NT2/D1 (cell line): ENCODE measurements at regions not wholly inside any gene's neighbourhood (a gene's known extent, or its start where the extent isn't known, plus 50 kb on each side); places are given as distances from the start of the nearest gene placed in this dataset.

Source experiments
- DNase-seq: peaks from one replicate; pipeline ENCODE4 v3.0.0-alpha.2; 2011; ENCODE audit warnings: low read depth, low spot score
- H3K27me3 ChIP-seq: 2 replicates; pipeline ENCODE4 v1.6.0; 2011; ENCODE audit warnings: mild to moderate bottlenecking; ENCODE audit not compliant: insufficient read length, insufficient read depth
- H3K36me3 ChIP-seq: 2 replicates; pipeline ENCODE4 v1.6.1; 2011; ENCODE audit warnings: mild to moderate bottlenecking, low read length, mixed read lengths; ENCODE audit not compliant: insufficient read depth, insufficient read length
- H3K4me1 ChIP-seq: 2 replicates; pipeline ENCODE4 v1.5.1; 2011; ENCODE audit not compliant: insufficient read depth, insufficient read length
- H3K4me3 ChIP-seq: 2 replicates; pipeline ENCODE4 v1.5.1; 2011; ENCODE audit warnings: low read depth; ENCODE audit not compliant: insufficient read length
- H3K9ac ChIP-seq: 2 replicates; pipeline ENCODE4 v1.6.0; 2011; ENCODE audit warnings: low read depth; ENCODE audit not compliant: insufficient read length
- H3K9me3 ChIP-seq: 2 replicates; pipeline ENCODE4 v1.5.1; 2011; ENCODE audit warnings: mild to moderate bottlenecking, low read length; ENCODE audit not compliant: insufficient read depth
- SUZ12 ChIP-seq: IDR thresholded peaks from 2 replicates; pipeline ENCODE4 v1.6.1; 2011; ENCODE audit not compliant: insufficient read length, insufficient read depth; ENCODE audit errors: extremely low read depth
- YY1 ChIP-seq: IDR thresholded peaks from 2 replicates; pipeline ENCODE4 v1.6.1; 2011; ENCODE audit not compliant: insufficient read length, insufficient read depth
- ZNF274 ChIP-seq: IDR thresholded peaks from 2 replicates; pipeline ENCODE4 v1.6.1; 2011; ENCODE audit warnings: mild to moderate bottlenecking, low read depth, low read length

GRCh38 chr2:107182981-107183380 lies 297.0 kb upstream of the ST6GAL2 start:
- no peaks in the 10 kb centered on the region for H3K9me3 ChIP-seq

DNA sequence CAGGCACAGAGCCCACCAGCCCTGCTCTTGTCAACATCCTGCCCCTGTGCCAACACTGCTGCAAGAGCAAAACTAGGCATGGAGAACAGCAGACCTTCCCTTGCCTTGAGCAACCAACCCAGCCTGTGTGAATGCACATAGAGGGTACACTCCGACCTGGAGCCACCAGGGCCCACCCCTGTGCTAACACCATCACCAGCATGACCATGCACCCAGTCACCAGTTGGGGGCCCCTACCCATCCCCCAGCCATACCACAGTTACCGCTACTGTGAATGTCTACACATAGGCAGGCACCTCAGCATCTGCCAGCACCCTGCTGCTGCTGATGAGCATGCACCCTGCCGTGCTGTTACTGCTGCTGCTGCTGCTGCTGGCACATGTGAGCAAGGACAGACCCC lies 301.9 kb upstream of the ST6GAL2 start:
- Histone ChIP-seq H3K9ac (no peak overlapping the region), H3K27me3 (no peaks in the 10 kb centered on the region), H3K36me3 (no peaks in the 10 kb centered on the region), H3K9me3 (no peaks in the 10 kb centered on the region), H3K4me1 (no peaks in the 10 kb centered on the region), H3K4me3 (no peak overlapping the region)
- DNase-seq = no peak
- no peak for TF ChIP-seq ZNF274
- no peak for TF ChIP-seq SUZ12

More at GRCh38 chr2:107182981-107183380, 297.0 kb upstream of the ST6GAL2 start:
- Histone ChIP-seq H3K36me3 (no peaks in the 10 kb centered on the region), H3K27me3 (no peaks in the 10 kb centered on the region), H3K4me1 (no peaks in the 10 kb centered on the region), H3K4me3 (no peak overlapping the region), H3K9ac (no peak overlapping the region)
- DNase-seq = no peak
- no peak for TF ChIP-seq YY1
- TF ChIP-seq ZNF274 = no peak
- no peak for TF ChIP-seq SUZ12

DNA sequence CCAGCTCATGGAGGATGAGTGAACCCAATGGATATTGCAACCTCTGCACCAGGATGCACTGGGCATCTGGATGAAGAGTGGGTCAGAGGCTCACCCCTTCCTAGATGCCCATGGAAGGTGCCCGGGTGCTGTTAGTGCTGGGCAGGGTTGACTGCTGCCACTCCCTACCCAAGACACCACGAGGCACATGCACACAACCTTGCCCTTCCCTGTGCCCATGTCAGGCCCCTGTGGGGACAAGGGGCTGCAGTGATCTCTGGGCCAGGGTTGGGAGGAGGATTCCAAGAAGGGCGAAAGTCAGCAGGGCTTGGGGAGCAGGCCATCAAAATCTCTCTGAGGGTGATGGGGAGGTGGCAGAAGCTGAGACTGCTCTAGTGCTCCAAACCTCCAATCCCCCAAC lies 309.7 kb upstream of the ST6GAL2 start:
- H3K36me3 ChIP-seq = no peaks in the 10 kb centered on the region
- H3K9me3 ChIP-seq = no peaks in the 10 kb centered on the region
- DNase-seq = no peak
- no peaks in the 10 kb centered on the region for H3K27me3 ChIP-seq
- no peak overlapping the region for H3K4me3 ChIP-seq
- no peaks in the 10 kb centered on the region for H3K4me1 ChIP-seq
- TF ChIP-seq SUZ12 (no peak), ZNF274 (no peak), YY1 (no peak)
- no peak overlapping the region for H3K9ac ChIP-seq

GRCh38 chr2:107197594-107198294 lies 311.8 kb upstream of the ST6GAL2 start:
- Histone ChIP-seq H3K27me3 (no peaks in the 10 kb centered on the region), H3K4me1 (no peaks in the 10 kb centered on the region), H3K9me3 (no peaks in the 10 kb centered on the region), H3K9ac (no peak overlapping the region), H3K36me3 (no peaks in the 10 kb centered on the region), H3K4me3 (no peak overlapping the region)
- no peak for TF ChIP-seq YY1
- no peak for TF ChIP-seq SUZ12
- TF ChIP-seq ZNF274 = no peak
- DNase-seq = no peak

GRCh38 chr2:107202962-107203591 lies 317.1 kb upstream of the ST6GAL2 start:
- no peak for DNase-seq
- no peak for TF ChIP-seq SUZ12
- TF ChIP-seq YY1 = no peak
- TF ChIP-seq ZNF274 = no peak
- H3K4me1 ChIP-seq = no peaks in the 10 kb centered on the region
- no peaks in the 10 kb centered on the region for H3K36me3 ChIP-seq
- H3K9me3 ChIP-seq = no peaks in the 10 kb centered on the region
- no peak overlapping the region for H3K4me3 ChIP-seq
- no peak overlapping the region for H3K9ac ChIP-seq
- no peaks in the 10 kb centered on the region for H3K27me3 ChIP-seq

DNA sequence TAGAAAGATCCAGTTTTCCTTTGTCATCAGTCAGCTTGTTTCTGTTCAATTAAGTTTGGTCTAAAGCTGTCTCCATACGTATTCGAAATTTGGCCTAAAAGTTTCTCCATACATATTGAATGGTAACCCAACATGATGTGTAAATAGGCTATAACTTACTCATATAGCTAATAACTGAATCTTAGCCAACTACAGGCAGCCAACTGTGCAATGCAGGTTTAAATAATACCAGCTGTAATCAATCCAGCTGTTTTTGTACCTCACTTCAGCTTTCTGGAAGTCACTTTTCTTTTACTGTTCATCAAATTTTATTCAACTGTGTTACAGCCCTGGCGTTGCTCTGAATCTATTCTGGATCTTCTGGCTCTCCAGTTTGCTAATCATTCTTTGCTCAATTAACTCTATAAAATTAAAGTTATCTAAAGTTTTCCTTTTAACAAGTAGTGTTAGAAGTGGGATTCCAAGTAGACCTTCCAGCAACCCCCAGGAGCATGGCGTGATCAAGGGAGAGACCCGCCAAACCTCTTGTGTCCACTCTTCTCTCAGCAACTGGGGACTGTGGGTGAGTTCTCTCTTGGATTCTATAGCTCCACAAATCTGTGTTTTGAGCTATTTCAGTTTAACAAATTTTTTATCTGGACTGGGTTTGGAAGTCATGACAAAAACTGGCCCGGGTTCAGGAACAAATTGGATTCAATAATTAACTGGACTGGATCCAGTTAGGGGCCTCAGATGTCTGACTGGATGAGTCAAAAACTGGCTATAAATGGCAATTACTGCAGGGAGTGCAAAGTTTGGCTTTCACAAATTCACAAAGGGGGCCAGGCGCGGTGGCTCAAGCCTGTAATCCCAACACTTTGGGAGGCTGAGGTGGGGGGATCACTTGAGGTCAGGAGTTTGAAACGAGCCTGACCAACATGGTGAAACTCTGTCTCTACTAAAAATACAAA lies 329.7 kb upstream of the ST6GAL2 start:
- no peaks in the 10 kb centered on the region for H3K9me3 ChIP-seq
- no peaks in the 10 kb centered on the region for H3K27me3 ChIP-seq
- no peaks in the 10 kb centered on the region for H3K36me3 ChIP-seq
- no peak overlapping the region for H3K9ac ChIP-seq
- H3K4me1 ChIP-seq = no peaks in the 10 kb centered on the region
- DNase-seq = no peak
- H3K4me3 ChIP-seq = no peak overlapping the region
- TF ChIP-seq YY1 (no peak), SUZ12 (no peak), ZNF274 (no peak)

DNA sequence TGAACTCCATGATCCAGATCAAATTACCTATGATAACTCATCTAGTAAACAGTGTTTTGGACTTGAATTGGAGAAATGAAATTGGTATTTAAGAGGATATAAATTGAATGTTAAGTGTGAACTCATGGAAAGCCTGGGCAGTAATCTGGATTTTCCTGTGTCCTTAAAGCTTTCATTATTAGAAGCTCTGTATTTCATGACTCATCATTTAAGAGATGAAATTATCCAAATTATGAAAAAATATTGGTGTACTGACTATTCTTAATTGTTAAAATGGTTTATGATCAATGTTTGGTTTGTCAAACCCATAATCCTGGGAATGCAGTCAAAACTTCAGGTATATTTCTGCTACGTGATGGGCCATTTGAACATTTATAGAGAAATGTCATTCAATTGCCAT lies 332.2 kb upstream of the ST6GAL2 start:
- TF ChIP-seq YY1 (no peak), ZNF274 (no peak), SUZ12 (no peak)
- Histone ChIP-seq H3K9me3 (no peaks in the 10 kb centered on the region), H3K4me3 (no peak overlapping the region), H3K27me3 (no peaks in the 10 kb centered on the region), H3K9ac (no peak overlapping the region), H3K4me1 (no peaks in the 10 kb centered on the region), H3K36me3 (no peaks in the 10 kb centered on the region)
- DNase-seq = no peak
